ENCODE measurements at regions not wholly inside any gene's neighbourhood (a gene's known extent, or its start where the extent isn't known, plus 50 kb on each side); places are given as distances from the start of the nearest gene placed in this dataset.

- no peaks in the 10 kb centered on the region for H3K9me3 Mint-ChIP-seq (ENCODE audit: unreplicated experiment)
- TF ChIP-seq, protein P1, sequence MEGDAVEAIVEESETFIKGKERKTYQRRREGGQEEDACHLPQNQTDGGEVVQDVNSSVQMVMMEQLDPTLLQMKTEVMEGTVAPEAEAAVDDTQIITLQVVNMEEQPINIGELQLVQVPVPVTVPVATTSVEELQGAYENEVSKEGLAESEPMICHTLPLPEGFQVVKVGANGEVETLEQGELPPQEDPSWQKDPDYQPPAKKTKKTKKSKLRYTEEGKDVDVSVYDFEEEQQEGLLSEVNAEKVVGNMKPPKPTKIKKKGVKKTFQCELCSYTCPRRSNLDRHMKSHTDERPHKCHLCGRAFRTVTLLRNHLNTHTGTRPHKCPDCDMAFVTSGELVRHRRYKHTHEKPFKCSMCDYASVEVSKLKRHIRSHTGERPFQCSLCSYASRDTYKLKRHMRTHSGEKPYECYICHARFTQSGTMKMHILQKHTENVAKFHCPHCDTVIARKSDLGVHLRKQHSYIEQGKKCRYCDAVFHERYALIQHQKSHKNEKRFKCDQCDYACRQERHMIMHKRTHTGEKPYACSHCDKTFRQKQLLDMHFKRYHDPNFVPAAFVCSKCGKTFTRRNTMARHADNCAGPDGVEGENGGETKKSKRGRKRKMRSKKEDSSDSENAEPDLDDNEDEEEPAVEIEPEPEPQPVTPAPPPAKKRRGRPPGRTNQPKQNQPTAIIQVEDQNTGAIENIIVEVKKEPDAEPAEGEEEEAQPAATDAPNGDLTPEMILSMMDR (IDR thresholded peaks at IDR 0.05; ENCODE audit: insufficient read depth in 1 of 2, low read depth in 1 of 2, low read length in 1 of 2, severe bottlenecking in 1 of 2, unreplicated experiment in 1 of 2): no peak
- peaks cover 1% of the 10 kb centered on the region; the same call in 1 of the 2 replicates for H3K4me1 ChIP-seq
- intact Hi-C loops (cut with micrococcal nuclease; ENCODE audit: unreplicated experiment): no loop called here
- H3K36me3 Mint-ChIP-seq (ENCODE audit: insufficient read depth, unreplicated experiment): no peaks in the 10 kb centered on the region
- no peaks in the 10 kb centered on the region for H3K27me3 ChIP-seq (replicated peaks; ENCODE audit: control insufficient read depth, insufficient read depth, low read length)
- no peaks in the 10 kb centered on the region for H3K27me3 Mint-ChIP-seq (ENCODE audit: insufficient read depth, unreplicated experiment)
- H3K4me3 Mint-ChIP-seq (ENCODE audit: unreplicated experiment): no peak overlapping the region
- H3K27ac Mint-ChIP-seq (ENCODE audit: unreplicated experiment): no peak overlapping the region
- POLR2A ChIA-PET: no interaction called here
- peaks cover 3% of the 10 kb centered on the region for H3K4me1 Mint-ChIP-seq (ENCODE audit: low read depth, unreplicated experiment)
- H3K36me3 ChIP-seq (ENCODE audit: control insufficient read depth, insufficient read depth, low read length): no peaks in the 10 kb centered on the region
- DNase-seq: no peak
- CTCF ChIA-PET: no interaction called here
- H3K4me3 ChIP-seq (ENCODE audit: low read depth, low read length): no peak overlapping the region
- BruUV-seq (replicated peaks): no TSS peak
- no peaks in the 10 kb centered on the region for H3K9me3 ChIP-seq
Measured at GRCh38 chr2:195606179-195606578, 50.8 kb upstream of the SLC39A10 start.

DNA sequence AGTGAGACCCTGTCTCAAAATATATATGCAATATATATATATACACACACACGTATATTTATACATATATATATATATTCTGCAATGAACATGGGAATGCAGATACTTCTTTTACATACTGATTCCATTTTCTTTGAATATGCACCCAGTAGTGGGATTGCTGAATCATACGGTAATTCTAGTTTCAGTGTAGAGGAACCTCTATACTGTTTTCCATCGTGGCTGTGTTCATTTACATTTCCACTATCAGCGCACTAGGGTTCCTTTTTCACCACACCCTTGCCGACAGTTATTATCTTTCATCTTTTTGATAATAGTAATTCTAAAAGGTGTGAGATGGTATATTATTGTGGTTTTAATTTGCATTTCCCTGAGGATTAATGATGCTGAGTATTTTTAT is 52.3 kb upstream of the SLC39A10 start:
- no peak overlapping the region for H3K4me3 Mint-ChIP-seq (ENCODE audit: unreplicated experiment)
- no peaks in the 10 kb centered on the region for H3K9me3 ChIP-seq
- H3K4me1 Mint-ChIP-seq (ENCODE audit: low read depth, unreplicated experiment): peaks cover 8% of the 10 kb centered on the region
- no TSS peak for BruUV-seq (replicated peaks)
- ChIA-PET POLR2A (no interaction called here), CTCF (no interaction called here)
- peaks cover 9% of the 10 kb centered on the region for H3K4me1 ChIP-seq
- H3K36me3 ChIP-seq (ENCODE audit: control insufficient read depth, insufficient read depth, low read length): no peaks in the 10 kb centered on the region
- H3K36me3 Mint-ChIP-seq (ENCODE audit: insufficient read depth, unreplicated experiment): no peaks in the 10 kb centered on the region
- H3K27me3 Mint-ChIP-seq (ENCODE audit: insufficient read depth, unreplicated experiment): no peaks in the 10 kb centered on the region
- intact Hi-C loops (cut with micrococcal nuclease; ENCODE audit: unreplicated experiment): no loop called here
- TF ChIP-seq, protein P1 (IDR thresholded peaks at IDR 0.05; ENCODE audit: insufficient read depth in 1 of 2, low read depth in 1 of 2, low read length in 1 of 2, severe bottlenecking in 1 of 2, unreplicated experiment in 1 of 2): no peak
- H3K27ac Mint-ChIP-seq (ENCODE audit: unreplicated experiment): no peak overlapping the region
- H3K27me3 ChIP-seq (replicated peaks; ENCODE audit: control insufficient read depth, insufficient read depth, low read length): no peaks in the 10 kb centered on the region
- no peak overlapping the region for H3K4me3 ChIP-seq (ENCODE audit: low read depth, low read length)
- H3K9me3 Mint-ChIP-seq (ENCODE audit: unreplicated experiment): no peaks in the 10 kb centered on the region
- DNase-seq: no peak

DNA sequence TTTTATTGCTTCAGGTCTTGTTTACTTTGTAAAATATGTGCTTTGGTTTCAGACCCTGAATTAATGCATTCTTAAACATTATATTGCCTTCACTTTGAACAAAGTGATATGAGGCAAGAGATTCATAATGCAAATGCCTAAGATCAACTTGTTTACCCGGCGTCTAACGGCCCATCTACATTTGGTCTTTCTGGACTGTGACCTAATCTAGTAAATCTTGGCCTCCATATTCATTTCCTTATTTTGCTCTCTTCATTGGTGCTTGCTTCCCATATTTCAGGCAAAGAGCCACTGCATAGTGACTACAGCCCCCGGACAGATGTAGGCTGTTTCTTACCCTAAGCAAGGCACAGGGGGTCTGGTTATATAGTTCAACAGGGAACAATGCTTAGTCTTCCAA is 53.0 kb upstream of the SLC39A10 start:
- Histone ChIP-seq H3K9me3 (no peaks in the 10 kb centered on the region), H3K4me3 (ENCODE audit: low read depth, low read length) (no peak overlapping the region), H3K4me1 (peaks cover 9% of the 10 kb centered on the region), H3K36me3 (ENCODE audit: control insufficient read depth, insufficient read depth, low read length) (no peaks in the 10 kb centered on the region), H3K27me3 (replicated peaks; ENCODE audit: control insufficient read depth, insufficient read depth, low read length) (no peaks in the 10 kb centered on the region)
- Mint-ChIP-seq H3K27ac (ENCODE audit: unreplicated experiment) (no peak overlapping the region), H3K4me1 (ENCODE audit: low read depth, unreplicated experiment) (peaks cover 8% of the 10 kb centered on the region), H3K36me3 (ENCODE audit: insufficient read depth, unreplicated experiment) (no peaks in the 10 kb centered on the region), H3K27me3 (ENCODE audit: insufficient read depth, unreplicated experiment) (no peaks in the 10 kb centered on the region), H3K9me3 (ENCODE audit: unreplicated experiment) (no peaks in the 10 kb centered on the region), H3K4me3 (ENCODE audit: unreplicated experiment) (no peak overlapping the region)
- DNase-seq: no peak
- TF ChIP-seq, protein P1 (IDR thresholded peaks at IDR 0.05; ENCODE audit: insufficient read depth in 1 of 2, low read depth in 1 of 2, low read length in 1 of 2, severe bottlenecking in 1 of 2, unreplicated experiment in 1 of 2): no peak
- POLR2A ChIA-PET: no interaction called here
- intact Hi-C loops (cut with micrococcal nuclease; ENCODE audit: unreplicated experiment): no loop called here
- CTCF ChIA-PET: no interaction called here
- no TSS peak for BruUV-seq (replicated peaks)
